ENCODE measurements at regions not wholly inside any gene's neighbourhood (a gene's known extent, or its start where the extent isn't known, plus 50 kb on each side); places are given as distances from the start of the nearest gene placed in this dataset.

DNA sequence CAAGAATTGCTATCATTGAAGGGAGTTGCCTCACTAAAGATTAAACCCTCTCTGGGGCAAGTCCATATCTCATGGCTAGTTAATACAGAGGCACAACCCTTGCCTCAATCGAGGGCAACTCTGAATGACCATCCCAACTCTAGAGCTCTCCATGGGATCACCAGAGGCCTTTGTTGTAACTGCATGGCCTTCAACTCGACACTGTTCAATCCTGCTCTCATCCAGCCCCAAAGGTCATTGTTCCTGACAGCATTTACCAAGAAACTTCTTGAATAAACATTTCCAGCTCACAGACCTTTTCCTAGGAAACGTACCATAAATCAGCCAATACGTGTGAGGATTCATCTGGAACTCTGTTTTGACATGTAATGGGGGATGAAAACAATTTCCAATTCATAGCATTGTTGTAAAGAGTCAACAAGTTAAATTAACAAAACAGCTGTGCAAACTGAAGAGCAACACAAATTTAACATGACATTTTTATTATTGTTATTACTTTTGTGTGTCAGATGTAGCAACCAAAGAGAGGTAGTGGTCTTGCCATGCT is 452.7 kb downstream of the SUCLA2 start:
- H3K36me3 ChIP-seq (ENCODE audit: control insufficient read depth in 4 of 4, insufficient read depth in 3 of 4, low read depth in 1 of 4, low read length in 3 of 4) = no peaks in the 10 kb centered on the region
- TF ChIP-seq HNF4A (conservative IDR thresholded peaks at IDR 0.05) (peak; percentile 27 to 35), RXRA (IDR thresholded peaks at IDR 0.05) (peak; percentile 63 to 69), HNF4G (IDR thresholded peaks at IDR 0.05) (no peak)
- no peak for DNase-seq (ENCODE audit: low spot score)
- WGBS = 22% methylated on average over 4 of the region's 4 CpGs
- H3K9ac ChIP-seq (ENCODE audit: low read depth in 1 of 2, low read length in 2 of 2) = no peak overlapping the region
- H3K4me3 ChIP-seq (ENCODE audit: low read depth in 1 of 3, low read length in 3 of 3) = no peak overlapping the region
- H3K9me3 ChIP-seq (ENCODE audit: control insufficient read depth in 4 of 4, low read length in 3 of 4) = no peaks in the 10 kb centered on the region
- peaks cover 0 to 10% (median 3%) of the 10 kb centered on the region in 4 donors for H3K4me1 ChIP-seq (ENCODE audit: control insufficient read depth in 4 of 4, insufficient read depth in 4 of 4, low read length in 3 of 4)
- no peaks in the 10 kb centered on the region for H3K27me3 ChIP-seq (ENCODE audit: control insufficient read depth in 4 of 4, insufficient read depth in 4 of 4, low read length in 3 of 4)
- no peak overlapping the region for H3K27ac ChIP-seq (ENCODE audit: low read depth in 1 of 2, low read length in 2 of 2)

DNA sequence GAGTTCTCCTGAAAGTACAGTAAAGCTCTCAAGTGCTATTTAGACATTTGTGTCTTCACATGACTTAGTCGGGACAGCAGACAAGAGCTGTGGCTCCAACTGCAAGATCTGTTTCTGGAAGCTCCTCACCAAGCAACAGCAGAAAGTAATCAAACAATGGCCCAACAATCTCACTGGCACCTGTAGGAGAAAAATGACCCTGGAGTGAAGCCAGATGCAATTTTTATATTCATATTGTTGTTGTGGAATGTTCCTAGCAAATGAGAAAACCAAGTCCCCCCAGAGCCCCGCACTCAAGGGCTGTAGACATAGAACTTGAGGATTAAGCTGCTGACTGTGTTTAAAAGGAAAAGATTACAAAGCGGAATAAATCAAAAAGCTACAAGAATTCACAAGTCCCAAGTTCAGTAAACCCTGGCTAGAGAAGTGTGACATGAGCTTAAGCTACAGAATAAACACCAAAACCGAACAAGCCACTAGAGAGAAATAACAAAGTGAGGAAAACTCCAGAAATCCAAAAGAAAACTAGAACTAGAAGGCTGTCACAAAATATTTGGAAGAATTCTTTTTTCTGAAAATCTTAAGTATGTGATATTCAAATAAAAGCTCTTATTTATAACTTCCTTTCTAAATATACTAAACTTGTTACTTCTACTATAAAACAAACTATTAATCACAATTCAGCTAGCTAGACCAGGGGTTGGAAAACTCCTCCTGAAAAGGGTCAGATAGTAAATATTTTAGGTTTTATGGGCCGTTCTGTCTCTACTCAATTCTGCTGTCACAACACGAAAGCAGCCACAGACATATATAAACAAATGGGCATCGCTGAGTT is 454.5 kb downstream of the SUCLA2 start:
- Histone ChIP-seq H3K4me3 (ENCODE audit: low read depth in 1 of 3, low read length in 3 of 3) (no peak overlapping the region), H3K4me1 (ENCODE audit: control insufficient read depth in 4 of 4, insufficient read depth in 4 of 4, low read length in 3 of 4) (peaks cover 0 to 10% (median 3%) of the 10 kb centered on the region in 4 donors), H3K9ac (ENCODE audit: low read depth in 1 of 2, low read length in 2 of 2) (no peak overlapping the region), H3K9me3 (ENCODE audit: control insufficient read depth in 4 of 4, low read length in 3 of 4) (no peaks in the 10 kb centered on the region), H3K27ac (ENCODE audit: low read depth in 1 of 2, low read length in 2 of 2) (no peak overlapping the region), H3K27me3 (ENCODE audit: control insufficient read depth in 4 of 4, insufficient read depth in 4 of 4, low read length in 3 of 4) (no peaks in the 10 kb centered on the region), H3K36me3 (ENCODE audit: control insufficient read depth in 4 of 4, insufficient read depth in 3 of 4, low read depth in 1 of 4, low read length in 3 of 4) (no peaks in the 10 kb centered on the region)
- 75% methylated on average over 7 of the region's 7 CpGs for WGBS
- DNase-seq (ENCODE audit: low spot score) = no peak
- TF ChIP-seq RXRA (IDR thresholded peaks at IDR 0.05) = no peak
- TF ChIP-seq FOXA1 (IDR thresholded peaks at IDR 0.05) = no peak
- TF ChIP-seq HNF4G (IDR thresholded peaks at IDR 0.05) = no peak
- no peak for TF ChIP-seq NR2F2 (IDR thresholded peaks at IDR 0.05)

DNA sequence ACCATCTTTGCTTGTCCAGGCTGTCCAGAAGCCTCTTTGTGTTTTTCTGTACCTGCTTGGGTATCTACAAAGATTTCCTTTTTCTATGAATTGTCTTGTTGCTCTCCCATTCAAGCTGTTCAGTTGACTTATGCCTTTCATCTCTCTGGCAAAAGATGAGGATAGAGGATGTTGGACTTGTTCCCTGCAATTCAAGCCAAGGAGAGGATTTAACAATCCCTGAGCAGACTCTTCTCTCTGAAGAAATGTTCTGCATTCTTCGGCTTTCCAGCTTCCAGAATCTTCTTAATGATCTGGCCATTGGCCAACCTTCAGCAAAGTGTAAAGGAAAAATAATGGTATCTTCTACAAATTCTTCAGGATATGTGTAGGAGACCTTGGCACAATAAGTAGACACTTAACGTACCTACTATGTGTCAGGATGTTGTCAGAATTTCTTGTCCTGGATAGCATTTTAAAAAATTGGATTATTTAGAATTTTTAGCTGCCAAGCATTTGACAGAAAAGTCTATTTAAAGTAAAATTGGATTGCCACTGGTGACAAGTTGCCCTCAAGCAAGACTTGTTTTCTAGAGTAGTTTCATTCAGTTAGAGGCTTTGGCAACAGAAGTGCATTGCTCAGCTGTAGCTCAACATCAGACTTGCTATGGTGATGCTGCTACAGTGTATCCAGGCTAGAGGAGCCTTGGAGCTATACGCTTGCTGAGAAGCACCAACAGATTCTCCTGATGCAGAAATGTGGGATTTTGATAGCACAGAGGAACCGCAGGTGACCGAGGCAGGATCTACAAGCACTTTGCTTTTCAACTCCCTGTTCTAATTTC is 455.7 kb downstream of the SUCLA2 start:
- H3K4me1 ChIP-seq (ENCODE audit: control insufficient read depth in 4 of 4, insufficient read depth in 4 of 4, low read length in 3 of 4) = peaks cover 0 to 10% (median 3%) of the 10 kb centered on the region in 4 donors
- WGBS = 68% methylated on average over 5 of the region's 5 CpGs
- TF ChIP-seq TAF1 (conservative IDR thresholded peaks at IDR 0.05) = no peak
- H3K36me3 ChIP-seq (ENCODE audit: control insufficient read depth in 4 of 4, insufficient read depth in 3 of 4, low read depth in 1 of 4, low read length in 3 of 4) = no peaks in the 10 kb centered on the region
- H3K27me3 ChIP-seq (ENCODE audit: control insufficient read depth in 4 of 4, insufficient read depth in 4 of 4, low read length in 3 of 4) = no peaks in the 10 kb centered on the region
- H3K9ac ChIP-seq (ENCODE audit: low read depth in 1 of 2, low read length in 2 of 2) = no peak overlapping the region
- no peak overlapping the region for H3K27ac ChIP-seq (ENCODE audit: low read depth in 1 of 2, low read length in 2 of 2)
- H3K4me3 ChIP-seq (ENCODE audit: low read depth in 1 of 3, low read length in 3 of 3) = no peak overlapping the region
- no peak for DNase-seq (ENCODE audit: low spot score)
- no peaks in the 10 kb centered on the region for H3K9me3 ChIP-seq (ENCODE audit: control insufficient read depth in 4 of 4, low read length in 3 of 4)

DNA sequence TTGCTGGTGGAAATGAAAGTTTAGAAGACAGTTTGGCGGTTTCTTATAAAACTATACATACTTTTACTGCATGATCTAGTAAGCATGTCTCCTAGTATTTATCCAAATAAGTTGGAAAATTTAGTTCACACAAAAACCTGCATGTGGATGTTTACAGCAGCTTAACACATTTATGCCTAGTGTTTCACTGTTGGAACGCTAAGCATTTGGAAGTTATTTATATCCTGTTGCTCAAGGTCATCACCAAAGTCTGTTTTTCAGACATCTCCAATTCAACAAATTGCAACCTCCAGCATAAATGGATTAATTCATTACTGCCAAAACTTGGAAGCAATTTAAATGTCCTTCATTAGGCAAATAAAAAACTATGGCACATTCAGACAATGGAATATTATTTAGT is 461.8 kb downstream of the SUCLA2 start:
- no peak overlapping the region for H3K27ac ChIP-seq (ENCODE audit: low read depth in 1 of 2, low read length in 2 of 2)
- H3K4me1 ChIP-seq (ENCODE audit: control insufficient read depth in 4 of 4, insufficient read depth in 4 of 4, low read length in 3 of 4) = no peaks in the 10 kb centered on the region
- 86% methylated on average over 2 of the region's 2 CpGs for WGBS
- no peaks in the 10 kb centered on the region for H3K27me3 ChIP-seq (ENCODE audit: control insufficient read depth in 4 of 4, insufficient read depth in 4 of 4, low read length in 3 of 4)
- DNase-seq (ENCODE audit: low spot score) = no peak
- no peaks in the 10 kb centered on the region for H3K36me3 ChIP-seq (ENCODE audit: control insufficient read depth in 4 of 4, insufficient read depth in 3 of 4, low read depth in 1 of 4, low read length in 3 of 4)
- peaks cover 0 to 4% (median 0%) of the 10 kb centered on the region in 4 donors for H3K9me3 ChIP-seq (ENCODE audit: control insufficient read depth in 4 of 4, low read length in 3 of 4)
- no peak overlapping the region for H3K4me3 ChIP-seq (ENCODE audit: low read depth in 1 of 3, low read length in 3 of 3)
- H3K9ac ChIP-seq (ENCODE audit: low read depth in 1 of 2, low read length in 2 of 2) = no peak overlapping the region
- TF ChIP-seq, protein P1, sequence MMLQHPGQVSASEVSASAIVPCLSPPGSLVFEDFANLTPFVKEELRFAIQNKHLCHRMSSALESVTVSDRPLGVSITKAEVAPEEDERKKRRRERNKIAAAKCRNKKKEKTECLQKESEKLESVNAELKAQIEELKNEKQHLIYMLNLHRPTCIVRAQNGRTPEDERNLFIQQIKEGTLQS (IDR thresholded peaks at IDR 0.05) = no peak
- no peak for TF ChIP-seq HNF4G (IDR thresholded peaks at IDR 0.05)
- TF ChIP-seq, protein P2, sequence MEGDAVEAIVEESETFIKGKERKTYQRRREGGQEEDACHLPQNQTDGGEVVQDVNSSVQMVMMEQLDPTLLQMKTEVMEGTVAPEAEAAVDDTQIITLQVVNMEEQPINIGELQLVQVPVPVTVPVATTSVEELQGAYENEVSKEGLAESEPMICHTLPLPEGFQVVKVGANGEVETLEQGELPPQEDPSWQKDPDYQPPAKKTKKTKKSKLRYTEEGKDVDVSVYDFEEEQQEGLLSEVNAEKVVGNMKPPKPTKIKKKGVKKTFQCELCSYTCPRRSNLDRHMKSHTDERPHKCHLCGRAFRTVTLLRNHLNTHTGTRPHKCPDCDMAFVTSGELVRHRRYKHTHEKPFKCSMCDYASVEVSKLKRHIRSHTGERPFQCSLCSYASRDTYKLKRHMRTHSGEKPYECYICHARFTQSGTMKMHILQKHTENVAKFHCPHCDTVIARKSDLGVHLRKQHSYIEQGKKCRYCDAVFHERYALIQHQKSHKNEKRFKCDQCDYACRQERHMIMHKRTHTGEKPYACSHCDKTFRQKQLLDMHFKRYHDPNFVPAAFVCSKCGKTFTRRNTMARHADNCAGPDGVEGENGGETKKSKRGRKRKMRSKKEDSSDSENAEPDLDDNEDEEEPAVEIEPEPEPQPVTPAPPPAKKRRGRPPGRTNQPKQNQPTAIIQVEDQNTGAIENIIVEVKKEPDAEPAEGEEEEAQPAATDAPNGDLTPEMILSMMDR (IDR thresholded peaks at IDR 0.05; ENCODE audit: low read depth, low read length, missing input control) = no peak
- TF ChIP-seq GABPA (IDR thresholded peaks at IDR 0.05 in 1 of 2, conservative IDR thresholded peaks at IDR 0.05 in 1 of 2) = no peak
- TF ChIP-seq FOXA2 (IDR thresholded peaks at IDR 0.05) = no peak
- no peak for TF ChIP-seq HNF4A (conservative IDR thresholded peaks at IDR 0.05)
- TF ChIP-seq, protein P3, sequence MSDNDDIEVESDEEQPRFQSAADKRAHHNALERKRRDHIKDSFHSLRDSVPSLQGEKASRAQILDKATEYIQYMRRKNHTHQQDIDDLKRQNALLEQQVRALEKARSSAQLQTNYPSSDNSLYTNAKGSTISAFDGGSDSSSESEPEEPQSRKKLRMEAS (IDR thresholded peaks at IDR 0.05) = no peak
- no peak for TF ChIP-seq TAF1 (conservative IDR thresholded peaks at IDR 0.05)
- no peak for TF ChIP-seq JUND (IDR thresholded peaks at IDR 0.05)
- TF ChIP-seq, protein P4, sequence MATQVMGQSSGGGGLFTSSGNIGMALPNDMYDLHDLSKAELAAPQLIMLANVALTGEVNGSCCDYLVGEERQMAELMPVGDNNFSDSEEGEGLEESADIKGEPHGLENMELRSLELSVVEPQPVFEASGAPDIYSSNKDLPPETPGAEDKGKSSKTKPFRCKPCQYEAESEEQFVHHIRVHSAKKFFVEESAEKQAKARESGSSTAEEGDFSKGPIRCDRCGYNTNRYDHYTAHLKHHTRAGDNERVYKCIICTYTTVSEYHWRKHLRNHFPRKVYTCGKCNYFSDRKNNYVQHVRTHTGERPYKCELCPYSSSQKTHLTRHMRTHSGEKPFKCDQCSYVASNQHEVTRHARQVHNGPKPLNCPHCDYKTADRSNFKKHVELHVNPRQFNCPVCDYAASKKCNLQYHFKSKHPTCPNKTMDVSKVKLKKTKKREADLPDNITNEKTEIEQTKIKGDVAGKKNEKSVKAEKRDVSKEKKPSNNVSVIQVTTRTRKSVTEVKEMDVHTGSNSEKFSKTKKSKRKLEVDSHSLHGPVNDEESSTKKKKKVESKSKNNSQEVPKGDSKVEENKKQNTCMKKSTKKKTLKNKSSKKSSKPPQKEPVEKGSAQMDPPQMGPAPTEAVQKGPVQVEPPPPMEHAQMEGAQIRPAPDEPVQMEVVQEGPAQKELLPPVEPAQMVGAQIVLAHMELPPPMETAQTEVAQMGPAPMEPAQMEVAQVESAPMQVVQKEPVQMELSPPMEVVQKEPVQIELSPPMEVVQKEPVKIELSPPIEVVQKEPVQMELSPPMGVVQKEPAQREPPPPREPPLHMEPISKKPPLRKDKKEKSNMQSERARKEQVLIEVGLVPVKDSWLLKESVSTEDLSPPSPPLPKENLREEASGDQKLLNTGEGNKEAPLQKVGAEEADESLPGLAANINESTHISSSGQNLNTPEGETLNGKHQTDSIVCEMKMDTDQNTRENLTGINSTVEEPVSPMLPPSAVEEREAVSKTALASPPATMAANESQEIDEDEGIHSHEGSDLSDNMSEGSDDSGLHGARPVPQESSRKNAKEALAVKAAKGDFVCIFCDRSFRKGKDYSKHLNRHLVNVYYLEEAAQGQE (IDR thresholded peaks at IDR 0.05) = no peak
- TF ChIP-seq YY1 (IDR thresholded peaks at IDR 0.05) = no peak
- no peak for TF ChIP-seq RXRA (IDR thresholded peaks at IDR 0.05)
- TF ChIP-seq SP1 (IDR thresholded peaks at IDR 0.05) = no peak
- no peak for TF ChIP-seq FOXA1 (IDR thresholded peaks at IDR 0.05)
- no peak for TF ChIP-seq NR2F2 (IDR thresholded peaks at IDR 0.05)
